ENCODE measurements at regions not wholly inside any gene's neighbourhood (a gene's known extent, or its start where the extent isn't known, plus 50 kb on each side); places are given as distances from the start of the nearest gene placed in this dataset.
A peak's percentile ranks its signal among the peaks of the same experiment; 100 is the strongest.
"Not testable (repeated sequence)": the region's sequence is repeated elsewhere in the genome, so short reads cannot be mapped to it uniquely, and the experiment has no call there.

DNA sequence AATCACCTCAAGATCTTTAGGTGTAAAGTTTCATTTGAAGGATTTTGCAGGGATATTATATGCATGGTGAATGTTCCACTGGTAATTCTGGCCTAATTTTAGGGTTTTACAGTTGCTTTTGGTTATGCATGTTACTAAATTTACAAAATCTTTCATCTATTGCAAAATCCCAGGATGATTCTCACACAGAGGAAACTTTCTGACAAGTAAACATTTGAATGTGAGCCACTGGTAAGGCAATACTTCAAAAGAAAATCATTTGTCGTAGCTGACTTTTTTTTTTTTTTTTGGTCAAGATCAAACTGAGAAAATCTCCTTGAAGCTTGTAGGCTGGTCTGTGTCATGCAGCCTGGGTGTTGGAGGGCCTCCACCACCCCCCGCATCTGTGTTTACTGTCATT, 141.9 kb upstream of the EXOC2 start:
- no peaks in the 10 kb centered on the region for H3K4me1 Mint-ChIP-seq (ENCODE audit: low read depth)
- H3K4me3 Mint-ChIP-seq, result no peak overlapping the region
- CTCF ChIA-PET, result no interaction called here
- ATAC-seq (no peak), DNase-seq (no peak)
- H3K27ac Mint-ChIP-seq, result no peak overlapping the region
- no peaks in the 10 kb centered on the region for H3K9me3 Mint-ChIP-seq (ENCODE audit: insufficient read depth)
- POLR2A ChIA-PET, result no interaction called here
- no peaks in the 10 kb centered on the region for H3K36me3 Mint-ChIP-seq (ENCODE audit: low read depth)
- H3K27me3 Mint-ChIP-seq (ENCODE audit: low read depth), result peaks cover 17% of the 10 kb centered on the region

DNA sequence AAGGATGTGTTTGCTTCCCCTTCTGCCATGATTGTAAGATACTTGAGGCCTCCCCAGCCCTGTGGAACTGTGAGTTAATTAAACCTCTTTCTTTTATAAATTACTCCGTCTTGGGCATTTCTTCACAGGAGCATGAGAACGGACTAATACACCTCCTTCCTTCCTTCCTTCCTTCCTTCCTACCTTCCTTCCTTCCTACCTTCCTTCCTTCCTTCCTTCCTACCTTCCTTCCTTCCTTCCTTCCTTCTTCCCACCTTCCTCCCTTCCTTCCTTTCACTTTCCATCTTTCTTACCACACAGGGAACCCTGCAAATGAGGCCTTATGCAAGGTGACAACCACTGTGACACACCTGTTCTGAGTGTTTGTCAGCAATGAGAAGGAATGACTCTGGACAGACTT, 141.3 kb upstream of the EXOC2 start:
- Mint-ChIP-seq H3K9me3 (ENCODE audit: insufficient read depth) (no peaks in the 10 kb centered on the region), H3K27ac (no peak overlapping the region), H3K4me1 (ENCODE audit: low read depth) (no peaks in the 10 kb centered on the region), H3K4me3 (no peak overlapping the region), H3K27me3 (ENCODE audit: low read depth) (peaks cover 17% of the 10 kb centered on the region), H3K36me3 (ENCODE audit: low read depth) (no peaks in the 10 kb centered on the region)
- no peak for DNase-seq
- no peak for ATAC-seq
- ChIA-PET CTCF (no interaction called here), POLR2A (no interaction called here)

DNA sequence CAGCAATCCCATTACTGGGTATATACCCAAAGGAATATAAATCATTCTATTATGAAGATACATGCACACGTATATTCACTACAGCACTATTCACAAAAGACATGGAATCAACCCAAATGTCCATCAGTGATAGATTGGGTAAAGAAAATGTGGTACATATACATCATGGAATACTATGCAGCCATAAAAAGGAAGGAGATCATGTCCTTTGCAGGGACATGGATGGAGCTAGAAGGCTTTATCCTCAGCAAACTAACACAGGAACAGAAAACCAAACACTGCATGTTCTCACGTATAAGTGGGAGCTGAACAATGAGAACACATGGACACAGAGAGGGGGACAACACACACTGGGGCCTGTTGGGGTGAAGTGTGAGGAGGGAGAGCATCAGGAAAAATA, 139.9 kb upstream of the EXOC2 start:
- H3K27me3 Mint-ChIP-seq (ENCODE audit: low read depth), result peaks cover 16% of the 10 kb centered on the region
- H3K36me3 Mint-ChIP-seq (ENCODE audit: low read depth); ATAC-seq; DNase-seq; POLR2A ChIA-PET; CTCF ChIA-PET; H3K9me3 Mint-ChIP-seq (ENCODE audit: insufficient read depth); H3K4me3 Mint-ChIP-seq; H3K27ac Mint-ChIP-seq; H3K4me1 Mint-ChIP-seq (ENCODE audit: low read depth): not testable (repeated sequence)

DNA sequence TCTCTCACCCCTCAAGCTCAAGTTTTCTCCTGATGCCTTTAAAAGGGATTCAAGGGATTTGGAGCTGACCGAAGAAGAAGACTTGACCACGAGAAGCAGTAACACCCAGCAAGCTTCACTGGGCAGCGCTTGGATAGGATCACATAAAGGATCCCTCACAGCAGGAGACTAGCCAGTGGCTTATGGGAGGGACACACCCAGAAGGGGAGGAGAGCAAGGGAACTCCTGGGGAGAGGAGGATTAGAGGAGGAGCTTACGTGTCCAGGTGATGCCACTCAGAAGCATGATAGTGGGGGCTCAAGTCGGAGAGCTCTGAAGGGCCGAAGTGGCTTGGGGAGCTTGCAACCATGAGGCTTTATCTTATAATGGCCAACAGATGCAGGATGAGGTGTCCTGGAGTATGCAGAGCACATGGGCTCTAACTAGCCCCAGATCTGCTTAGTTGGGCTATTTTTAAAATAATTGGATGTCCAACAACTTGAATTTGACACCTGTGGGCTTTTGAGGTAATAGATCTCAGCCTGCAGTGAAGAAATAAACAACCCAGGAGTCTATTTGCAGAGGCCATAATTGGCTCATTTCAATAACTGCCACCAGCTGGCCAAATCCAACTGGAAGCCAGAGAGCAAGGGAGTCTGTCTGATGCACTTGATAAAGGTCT, 137.9 kb upstream of the EXOC2 start:
- peaks cover 4% of the 10 kb centered on the region for H3K4me1 Mint-ChIP-seq (ENCODE audit: low read depth)
- ChIA-PET CTCF (no interaction called here), POLR2A (no interaction called here)
- ATAC-seq, result no peak
- DNase-seq, result no peak
- H3K27me3 Mint-ChIP-seq (ENCODE audit: low read depth), result peaks cover 8% of the 10 kb centered on the region
- peaks cover 9% of the 10 kb centered on the region for H3K9me3 Mint-ChIP-seq (ENCODE audit: insufficient read depth)
- H3K36me3 Mint-ChIP-seq (ENCODE audit: low read depth), result peaks cover 2% of the 10 kb centered on the region
- no peak overlapping the region for H3K4me3 Mint-ChIP-seq
- no peak overlapping the region for H3K27ac Mint-ChIP-seq

DNA sequence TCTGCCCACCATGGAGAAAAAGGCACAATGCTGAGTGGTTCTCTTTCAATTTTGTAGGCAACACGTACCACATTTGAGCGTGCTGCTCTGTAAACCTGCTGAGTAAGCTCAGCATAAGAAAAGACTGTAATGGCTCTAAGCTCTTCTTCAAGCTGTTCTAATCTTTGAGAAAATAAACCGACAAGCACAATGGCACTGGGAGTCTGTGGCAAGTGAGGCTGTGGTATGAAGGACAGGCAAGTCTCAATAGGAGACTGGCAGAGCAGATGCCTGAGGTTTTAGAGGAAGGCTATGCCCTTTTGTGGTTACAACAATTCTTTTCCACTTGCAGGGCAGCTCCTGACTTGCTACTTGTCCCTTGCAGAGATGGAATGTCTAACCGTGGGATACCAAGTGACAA, 136.7 kb upstream of the EXOC2 start:
- peaks cover 9% of the 10 kb centered on the region for H3K9me3 Mint-ChIP-seq (ENCODE audit: insufficient read depth)
- H3K4me3 Mint-ChIP-seq, result no peak overlapping the region
- H3K27ac Mint-ChIP-seq, result no peak overlapping the region
- H3K4me1 Mint-ChIP-seq (ENCODE audit: low read depth), result peaks cover 4% of the 10 kb centered on the region
- ATAC-seq (no peak), DNase-seq (no peak)
- POLR2A ChIA-PET, result interaction anchor here (1.0 kb wide), 1 partner anchor 11 kb away, joined by 3 read pairs; no protein-coding TSS in a partner anchor
- peaks cover 2% of the 10 kb centered on the region for H3K36me3 Mint-ChIP-seq (ENCODE audit: low read depth)
- H3K27me3 Mint-ChIP-seq (ENCODE audit: low read depth), result peaks cover 8% of the 10 kb centered on the region
- CTCF ChIA-PET, result no interaction called here

DNA sequence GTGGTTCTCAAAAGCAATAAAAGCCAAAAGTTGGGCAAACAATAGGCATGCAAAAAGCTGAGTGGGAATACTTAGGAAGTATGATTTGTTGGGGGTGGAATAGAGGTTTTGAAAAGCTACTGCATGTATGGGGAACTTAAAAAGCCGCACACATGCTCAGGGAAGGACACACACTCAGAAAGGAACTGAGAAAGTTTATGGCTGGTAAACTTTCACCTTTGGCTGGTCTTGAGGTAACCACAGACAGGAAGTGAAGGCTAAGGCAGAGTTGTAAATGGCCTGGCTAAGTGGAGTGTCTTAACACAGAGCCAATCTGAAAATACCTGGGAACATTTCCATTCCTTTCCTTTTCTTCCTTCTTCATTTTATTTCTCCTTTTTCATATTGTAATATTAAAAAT, 134.5 kb upstream of the EXOC2 start:
- ChIA-PET CTCF (no interaction called here), POLR2A (no interaction called here)
- ATAC-seq (no peak), DNase-seq (no peak)
- Mint-ChIP-seq H3K36me3 (ENCODE audit: low read depth) (peaks cover 2% of the 10 kb centered on the region), H3K27me3 (ENCODE audit: low read depth) (peaks cover 8% of the 10 kb centered on the region), H3K4me3 (no peak overlapping the region), H3K9me3 (ENCODE audit: insufficient read depth) (peaks cover 9% of the 10 kb centered on the region), H3K27ac (no peak overlapping the region), H3K4me1 (ENCODE audit: low read depth) (peaks cover 4% of the 10 kb centered on the region)

DNA sequence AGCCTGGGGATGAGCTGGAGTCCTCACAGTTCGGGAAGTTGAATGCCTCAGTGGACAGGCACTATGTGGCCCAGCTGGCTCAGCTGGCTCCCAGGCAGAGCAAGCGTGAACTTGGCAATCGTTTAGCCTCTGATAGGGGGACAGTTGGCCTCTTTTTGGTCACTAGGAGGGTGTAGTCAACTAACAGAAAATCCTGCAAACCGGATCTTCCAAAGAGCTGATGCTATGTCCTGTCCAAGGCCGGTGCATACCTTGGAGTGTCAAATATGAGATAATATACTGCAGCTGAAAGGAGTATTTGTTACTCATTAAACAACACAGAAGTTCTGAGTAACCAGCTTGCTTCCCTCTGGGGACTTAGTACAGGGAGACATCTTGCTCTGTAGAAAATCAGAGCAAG, 126.2 kb upstream of the EXOC2 start:
- no peaks in the 10 kb centered on the region for H3K9me3 Mint-ChIP-seq (ENCODE audit: insufficient read depth)

DNA sequence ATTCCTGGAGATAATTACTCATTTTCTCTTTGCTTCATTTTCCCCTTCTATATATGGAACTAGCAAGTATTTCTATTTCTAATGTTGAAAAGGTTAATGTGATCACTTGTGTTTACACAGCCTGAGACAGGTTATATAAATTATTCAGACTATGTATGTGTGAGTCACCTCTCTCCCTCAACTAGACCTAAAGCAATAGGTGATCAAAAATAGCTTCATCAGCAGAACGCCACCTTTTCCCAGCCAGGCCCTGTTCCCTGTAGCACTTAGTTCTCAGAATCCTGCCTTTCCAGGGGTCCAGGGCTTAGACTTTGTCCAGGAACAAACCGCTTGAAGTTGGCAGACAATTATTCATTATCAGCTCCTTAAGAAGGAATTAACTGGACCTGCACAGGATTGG, 125.3 kb upstream of the EXOC2 start:
- Mint-ChIP-seq H3K27ac (no peak overlapping the region), H3K4me1 (ENCODE audit: low read depth) (peaks cover 16% of the 10 kb centered on the region), H3K27me3 (ENCODE audit: low read depth) (peaks cover 13% of the 10 kb centered on the region), H3K36me3 (ENCODE audit: low read depth) (no peaks in the 10 kb centered on the region), H3K4me3 (no peak overlapping the region), H3K9me3 (ENCODE audit: insufficient read depth) (no peaks in the 10 kb centered on the region)
- ATAC-seq, result no peak
- CTCF ChIA-PET, result interaction anchor here (1.6 kb wide), 1 partner anchor 225 kb away, joined by 4 read pairs; no protein-coding TSS in a partner anchor
- POLR2A ChIA-PET, result interaction anchor here (0.7 to 1.0 kb wide), 2 partner anchors 11 to 381 kb away, joined by 3 read pairs; no protein-coding TSS in a partner anchor
- DNase-seq, result no peak

More for the DNA sequence above, 126.2 kb upstream of the EXOC2 start:
- POLR2A ChIA-PET, result interaction anchor here (0.6 kb wide), 1 partner anchor 86 kb away, joined by 3 read pairs; no protein-coding TSS in a partner anchor
- Mint-ChIP-seq H3K27me3 (ENCODE audit: low read depth) (peaks cover 13% of the 10 kb centered on the region), H3K36me3 (ENCODE audit: low read depth) (no peaks in the 10 kb centered on the region), H3K4me1 (ENCODE audit: low read depth) (peaks cover 16% of the 10 kb centered on the region), H3K27ac (no peak overlapping the region), H3K4me3 (no peak overlapping the region)
- ATAC-seq, result no peak
- no peak for DNase-seq
- CTCF ChIA-PET, result interaction anchor here (1.6 kb wide), 1 partner anchor 226 kb away, joined by 4 read pairs; no protein-coding TSS in a partner anchor

DNA sequence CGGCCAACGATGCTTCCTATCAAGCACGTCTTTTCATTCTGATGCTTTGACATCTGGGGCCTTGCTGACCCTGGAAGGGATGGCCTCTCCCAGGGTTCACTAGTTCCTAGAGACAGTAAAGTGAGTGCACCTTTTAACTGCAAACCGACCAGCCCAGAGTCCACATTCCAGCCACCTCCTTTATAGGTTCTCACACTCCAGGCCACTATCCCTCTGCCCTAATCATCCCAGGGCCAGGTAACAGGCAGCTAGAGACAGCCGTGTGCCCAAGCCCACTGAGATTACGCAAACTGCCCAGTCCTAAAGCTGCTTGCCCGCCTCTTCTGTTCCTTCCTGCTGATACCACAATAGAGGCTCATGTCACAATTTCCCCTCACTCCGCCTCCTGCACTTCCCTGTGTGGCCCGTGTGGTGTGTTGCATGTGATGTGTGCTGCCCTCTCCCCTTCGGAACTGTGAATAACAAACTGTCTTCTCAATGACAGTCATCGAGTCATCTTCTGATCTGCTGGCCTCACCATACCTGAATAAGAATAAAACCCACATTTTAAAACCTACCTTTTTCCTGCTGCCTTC, 123.7 kb upstream of the EXOC2 start:
- H3K4me1 Mint-ChIP-seq (ENCODE audit: low read depth), result peaks cover 16% of the 10 kb centered on the region
- DNase-seq, result peak; percentile 60
- H3K4me3 Mint-ChIP-seq, result no peak overlapping the region
- peaks cover 7% of the 10 kb centered on the region for H3K27me3 Mint-ChIP-seq (ENCODE audit: low read depth)
- H3K36me3 Mint-ChIP-seq (ENCODE audit: low read depth), result no peaks in the 10 kb centered on the region
- H3K9me3 Mint-ChIP-seq (ENCODE audit: insufficient read depth), result no peaks in the 10 kb centered on the region
- POLR2A ChIA-PET, result no interaction called here
- ATAC-seq, result peak; percentile 83
- H3K27ac Mint-ChIP-seq, result no peak overlapping the region
- CTCF ChIA-PET, result interaction anchor here (0.8 kb wide), 1 partner anchor 621 kb away, joined by 3 read pairs; no protein-coding TSS in a partner anchor

DNA sequence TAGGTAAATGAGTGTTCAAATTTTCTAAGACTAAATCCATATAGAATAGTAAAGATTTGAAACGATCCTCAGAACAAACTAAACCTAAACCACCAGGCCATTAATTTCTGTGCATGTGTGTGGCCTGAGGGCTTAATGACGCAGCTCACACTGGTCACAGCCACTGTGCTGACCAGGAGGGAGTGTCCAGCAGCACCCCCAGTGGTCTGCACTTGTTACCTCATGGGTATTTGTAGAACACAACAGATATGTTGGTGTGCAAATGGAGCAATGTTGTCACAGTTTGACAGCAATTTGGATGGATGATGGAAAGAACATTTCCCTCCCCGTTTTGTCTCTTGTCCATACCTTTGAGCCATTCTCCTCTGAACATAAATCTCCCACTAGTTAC, 122.4 kb upstream of the EXOC2 start:
- Mint-ChIP-seq H3K27me3 (ENCODE audit: low read depth) (peaks cover 7% of the 10 kb centered on the region), H3K36me3 (ENCODE audit: low read depth) (no peaks in the 10 kb centered on the region), H3K4me3 (no peak overlapping the region), H3K4me1 (ENCODE audit: low read depth) (peaks cover 16% of the 10 kb centered on the region), H3K27ac (no peak overlapping the region), H3K9me3 (ENCODE audit: insufficient read depth) (no peaks in the 10 kb centered on the region)
- ChIA-PET POLR2A (no interaction called here), CTCF (interaction anchor here (1.6 kb wide), 1 partner anchor 17 kb away, joined by 3 read pairs; no protein-coding TSS in a partner anchor)
- no peak for DNase-seq
- no peak for ATAC-seq

DNA sequence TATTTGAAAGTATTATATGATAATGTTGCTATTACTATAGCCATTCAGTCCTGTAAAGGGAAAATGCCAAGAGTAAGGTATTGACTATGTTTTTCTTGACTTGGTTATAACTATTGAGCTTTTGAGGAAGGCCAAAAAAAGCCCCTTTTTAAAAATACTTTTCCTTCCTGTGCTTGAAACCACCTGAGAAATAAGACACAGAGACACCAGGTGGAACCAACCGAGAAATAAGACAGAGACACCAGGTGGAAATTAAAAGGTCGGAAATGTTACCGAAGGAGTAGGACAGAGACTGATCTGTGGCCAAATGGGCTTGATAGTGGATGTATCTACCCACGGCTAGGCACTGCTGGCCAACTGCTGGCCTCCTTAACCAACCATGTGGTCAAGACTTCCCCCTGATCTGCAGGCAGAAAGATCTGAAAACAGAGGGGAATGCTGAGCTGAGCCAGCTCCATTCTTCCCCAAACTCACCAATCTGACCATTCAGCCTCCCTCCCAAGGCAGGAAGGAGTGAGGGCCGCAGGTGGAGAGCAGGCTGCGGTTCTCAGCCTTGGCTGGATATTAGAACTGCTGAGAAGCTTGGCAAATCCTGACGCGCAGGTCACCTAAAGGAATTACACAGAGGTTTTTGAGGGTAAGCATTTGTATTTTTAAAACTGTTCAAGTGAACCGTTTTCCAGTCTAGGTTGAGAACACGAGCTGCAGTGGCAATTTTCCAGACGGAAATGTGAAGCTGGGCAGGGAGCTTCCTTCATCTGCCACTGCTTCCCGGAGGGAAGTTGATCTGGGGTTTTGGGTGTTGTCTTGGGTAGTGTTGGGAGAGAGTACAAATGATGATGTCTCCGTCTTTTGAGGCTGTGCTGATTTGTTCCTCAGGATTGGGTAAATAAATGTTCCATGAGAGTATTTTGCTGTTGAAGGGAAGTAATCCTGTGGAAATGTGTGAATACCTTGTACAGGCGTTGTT, 121.7 kb upstream of the EXOC2 start:
- H3K4me1 Mint-ChIP-seq (ENCODE audit: low read depth), result peaks cover 16% of the 10 kb centered on the region
- H3K36me3 Mint-ChIP-seq (ENCODE audit: low read depth), result no peaks in the 10 kb centered on the region
- H3K4me3 Mint-ChIP-seq, result no peak overlapping the region
- no peak overlapping the region for H3K27ac Mint-ChIP-seq
- H3K9me3 Mint-ChIP-seq (ENCODE audit: insufficient read depth), result no peaks in the 10 kb centered on the region
- H3K27me3 Mint-ChIP-seq (ENCODE audit: low read depth), result peaks cover 7% of the 10 kb centered on the region
- ChIA-PET POLR2A (no interaction called here), CTCF (interaction anchor here (1.6 kb wide), 1 partner anchor 16 kb away, joined by 3 read pairs; no protein-coding TSS in a partner anchor)
- DNase-seq, result no peak
- ATAC-seq, result no peak

DNA sequence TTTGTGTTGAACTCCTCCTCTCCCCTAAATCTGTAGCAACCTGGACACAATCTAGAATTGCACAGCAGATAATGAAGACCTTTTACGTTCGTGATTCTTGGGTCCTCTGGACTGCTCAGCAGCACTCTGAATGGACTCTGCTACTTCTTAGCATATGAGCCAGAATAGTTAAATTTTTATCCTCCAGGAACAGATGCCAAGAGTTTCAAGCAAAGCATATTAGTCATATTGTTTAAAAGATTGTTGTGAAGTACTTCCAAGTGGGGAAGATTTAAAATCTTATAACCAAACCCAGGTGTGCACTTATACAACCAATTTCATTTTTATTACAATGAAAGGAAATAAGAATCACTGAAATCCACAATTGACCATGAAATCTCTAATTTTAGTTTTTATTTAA, 118.9 kb upstream of the EXOC2 start:
- POLR2A ChIA-PET, result no interaction called here
- Mint-ChIP-seq H3K27ac (no peak overlapping the region), H3K27me3 (ENCODE audit: low read depth) (peaks cover 8% of the 10 kb centered on the region), H3K4me3 (no peak overlapping the region), H3K9me3 (ENCODE audit: insufficient read depth) (no peaks in the 10 kb centered on the region), H3K4me1 (ENCODE audit: low read depth) (peaks cover 8% of the 10 kb centered on the region), H3K36me3 (ENCODE audit: low read depth) (no peaks in the 10 kb centered on the region)
- CTCF ChIA-PET, result no interaction called here
- ATAC-seq (no peak), DNase-seq (no peak)
